SW480 (cell line): ENCODE measurements at regions not wholly inside any gene's neighbourhood (a gene's known extent, or its start where the extent isn't known, plus 50 kb on each side); places are given as distances from the start of the nearest gene placed in this dataset.

Source experiments
- DNase-seq: peaks from one replicate; pipeline ENCODE4 v3.0.0-alpha.2; 2016; ENCODE audit warnings: low spot score

DNA sequence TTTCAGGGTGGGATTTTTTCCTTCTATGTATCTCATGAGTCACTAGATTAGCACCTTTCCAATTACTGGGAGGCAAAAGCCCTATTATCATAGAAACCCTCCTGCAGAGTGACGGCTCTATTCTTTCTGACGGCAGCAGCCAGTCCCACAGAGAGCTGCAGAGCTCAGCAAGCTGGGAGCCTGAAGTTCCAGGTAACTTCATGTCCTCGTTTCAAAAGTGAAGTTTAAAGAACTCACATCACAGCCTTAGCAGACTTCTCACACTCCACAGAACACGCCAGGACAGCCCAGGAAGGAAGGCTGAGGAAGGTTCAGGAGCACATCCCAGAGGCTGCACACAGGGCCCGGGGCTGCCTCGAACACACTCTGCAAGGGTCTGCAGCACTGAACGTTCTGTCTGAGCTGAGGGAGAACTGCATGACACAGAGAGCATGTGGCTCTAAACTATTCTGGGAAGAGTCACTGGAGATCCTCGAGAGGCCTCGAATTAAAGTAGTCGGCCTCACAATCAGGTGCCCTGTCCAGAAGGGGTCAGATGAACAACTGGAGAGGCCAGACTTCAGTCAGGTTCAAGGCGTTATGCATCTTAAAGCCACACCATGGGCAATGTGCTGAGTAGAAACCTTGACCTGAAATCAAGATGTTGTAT is 104.2 kb upstream of the DRD2 start:
- DNase-seq: no peak

GRCh38 chr11:113578715-113579250 is 103.6 kb upstream of the DRD2 start:
- no peak for DNase-seq

DNA sequence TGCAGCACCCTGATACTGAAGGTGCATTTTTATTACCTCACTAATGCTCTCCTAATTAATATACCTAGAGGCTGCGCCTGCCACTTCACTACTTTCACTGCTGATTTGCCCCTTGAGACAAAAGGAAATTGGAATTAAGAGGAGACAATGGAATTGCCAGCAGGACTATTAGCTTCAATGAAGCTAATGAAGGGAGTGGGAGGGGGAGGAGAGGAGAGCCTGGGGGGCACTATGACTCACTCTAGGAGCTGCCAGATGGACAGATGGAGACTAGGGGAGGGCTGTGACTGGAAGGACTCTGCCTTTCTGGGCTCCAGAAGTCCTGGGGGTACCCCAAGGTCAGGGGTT is 102.8 kb upstream of the DRD2 start:
- DNase-seq: no peak

- no peak for DNase-seq
Measured at GRCh38 chr11:113577356-113578032, 102.3 kb upstream of the DRD2 start.

- no peak for DNase-seq
Measured at GRCh38 chr11:113574586-113574985, 99.4 kb upstream of the DRD2 start.

- no peak for DNase-seq
Measured at GRCh38 chr11:113574171-113574570, 99.0 kb upstream of the DRD2 start.

DNA sequence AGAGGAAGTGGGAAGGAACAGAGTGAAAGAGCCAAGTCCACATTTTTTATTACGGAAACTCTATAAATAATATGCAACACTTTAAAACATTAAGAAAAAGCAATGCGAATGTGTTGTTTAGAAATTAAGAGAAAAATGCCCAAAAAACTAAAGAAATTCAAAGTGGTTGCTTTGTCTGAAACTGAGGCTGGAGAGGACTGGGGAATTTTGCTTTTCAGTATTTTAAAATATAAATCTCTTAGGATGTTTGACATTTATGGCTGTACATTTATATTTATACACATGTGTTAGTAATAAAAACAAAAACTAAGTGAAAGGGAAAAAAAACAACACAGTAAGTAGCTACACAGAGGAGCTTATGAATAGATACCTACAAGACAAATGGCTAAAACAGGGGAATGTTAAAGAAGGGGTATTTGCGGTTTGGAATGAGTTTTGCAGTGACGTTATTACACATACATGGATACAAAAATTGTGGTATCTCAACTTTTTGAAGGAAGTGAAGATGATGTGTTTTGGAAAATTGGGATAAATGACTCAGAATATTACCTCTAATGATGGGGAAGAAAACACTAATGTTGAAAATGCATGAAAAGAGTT is 97.0 kb upstream of the DRD2 start:
- no peak for DNase-seq

GRCh38 chr11:113571531-113571930 is 96.3 kb upstream of the DRD2 start:
- DNase-seq: no peak

DNA sequence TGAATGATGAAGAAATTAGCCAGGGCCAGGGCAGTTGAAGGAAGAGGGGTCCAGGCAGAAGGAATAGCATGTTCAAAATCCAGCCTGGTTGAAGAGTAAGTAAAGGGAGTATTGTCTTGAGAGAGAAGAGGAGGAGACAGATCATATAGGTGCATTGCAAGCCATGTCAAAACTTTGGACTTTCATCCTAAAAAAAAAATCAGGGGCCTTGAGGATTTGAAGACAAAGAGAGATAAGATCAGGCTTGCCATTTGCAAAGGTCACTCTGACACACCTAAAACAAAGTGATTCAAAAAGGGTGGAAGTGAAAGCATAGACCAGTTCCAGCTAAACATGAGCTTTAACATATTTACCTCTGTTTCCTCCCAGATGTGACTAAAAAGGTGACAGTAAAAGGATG is 95.7 kb upstream of the DRD2 start:
- DNase-seq: no peak

GRCh38 chr11:113569391-113569790 is 94.2 kb upstream of the DRD2 start:
- DNase-seq: no peak

DNA sequence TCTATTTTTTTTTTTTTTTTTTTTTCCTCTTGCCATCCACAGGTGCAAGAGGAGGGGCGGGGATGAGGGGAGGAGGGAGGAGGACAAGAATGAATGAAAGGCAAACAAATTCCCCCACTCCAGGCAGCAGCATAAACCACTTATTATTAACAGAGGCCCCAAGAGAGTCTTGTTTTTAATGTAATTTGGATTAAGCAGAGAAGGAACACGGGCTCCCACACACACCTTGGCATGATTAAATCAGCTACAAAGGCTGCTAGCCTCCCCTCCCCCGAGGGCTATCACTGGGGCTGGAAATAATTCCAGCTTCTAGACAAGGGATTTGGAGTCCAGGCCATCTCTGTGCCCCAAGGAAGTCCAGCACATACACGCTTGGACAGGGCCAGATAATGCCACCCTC is 93.4 kb upstream of the DRD2 start:
- no peak for DNase-seq

- DNase-seq: no peak
Measured at GRCh38 chr11:113567867-113568544, 92.8 kb upstream of the DRD2 start.

- no peak for DNase-seq
Measured at GRCh38 chr11:113567097-113567496, 91.9 kb upstream of the DRD2 start.

GRCh38 chr11:113564527-113565130 is 89.4 kb upstream of the DRD2 start:
- DNase-seq: no peak

- DNase-seq: no peak
Measured at GRCh38 chr11:113563766-113564526, 88.7 kb upstream of the DRD2 start.

- DNase-seq: no peak
Measured at GRCh38 chr11:113562981-113563461, 87.8 kb upstream of the DRD2 start.

DNA sequence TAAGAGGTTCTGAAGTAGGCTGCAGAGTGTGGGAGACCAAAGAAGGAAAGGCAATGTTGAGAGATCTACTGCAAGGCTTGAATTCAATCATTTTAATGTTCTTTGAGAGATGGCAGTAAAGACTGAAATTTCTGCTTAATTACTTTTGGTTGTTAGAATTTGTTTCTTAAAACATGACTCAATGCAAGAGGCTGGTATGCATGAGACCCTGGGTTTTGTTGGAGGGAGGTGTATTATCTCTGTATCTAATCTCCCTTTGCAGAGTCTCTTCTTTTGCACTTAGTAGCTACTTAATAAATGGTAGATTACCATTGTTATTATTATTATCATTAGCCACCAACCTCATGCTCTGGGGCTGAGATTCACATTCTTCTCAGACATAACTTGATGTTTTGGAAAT is 87.4 kb upstream of the DRD2 start:
- no peak for DNase-seq

GRCh38 chr11:113557926-113558325 is 82.7 kb upstream of the DRD2 start:
- peak; percentile 97 for DNase-seq

DNA sequence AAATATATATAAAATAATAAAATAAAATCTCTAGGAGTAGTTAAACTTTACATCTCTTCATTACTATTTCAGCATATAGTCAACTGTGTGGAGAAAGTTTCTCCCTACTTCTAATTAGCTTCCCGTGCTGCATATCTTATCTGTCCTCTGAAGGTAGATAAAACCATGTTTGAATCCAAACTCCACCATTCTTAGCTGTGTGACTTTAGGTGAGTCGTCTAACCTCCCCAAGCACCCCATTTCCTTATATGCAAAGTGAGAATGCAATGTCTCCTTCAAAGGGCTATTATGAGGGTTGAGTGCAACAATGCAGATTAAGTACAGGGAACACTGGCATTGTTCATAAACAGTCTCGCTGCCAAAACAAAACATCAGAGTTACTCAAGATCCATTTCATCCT is 80.8 kb upstream of the DRD2 start:
- no peak for DNase-seq

DNA sequence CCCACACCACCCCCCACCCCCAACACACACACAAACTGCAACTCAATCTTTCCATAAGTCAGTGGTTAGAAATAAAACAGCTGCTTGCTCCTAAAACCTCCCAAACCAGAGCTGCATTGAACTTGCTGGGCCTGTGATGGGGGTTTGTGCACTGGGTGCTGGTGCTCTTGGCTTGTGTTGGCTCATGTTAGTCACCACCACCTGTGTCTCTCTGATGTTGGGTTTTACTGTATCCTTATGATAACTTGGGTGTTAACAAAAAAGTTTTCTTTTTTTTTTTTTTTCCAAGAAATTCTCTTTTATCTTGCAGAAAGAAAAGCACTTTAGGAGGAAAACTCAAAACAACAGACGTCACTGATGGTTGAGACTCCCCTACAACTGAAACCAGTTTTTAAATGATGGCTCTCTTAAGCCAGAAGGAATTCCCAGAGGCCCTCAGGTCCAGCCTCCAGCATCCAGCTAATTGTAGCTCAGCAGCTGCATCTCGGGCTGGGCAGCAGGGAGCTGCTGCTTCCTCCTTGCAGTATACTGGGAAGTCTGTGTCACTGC is 79.9 kb upstream of the DRD2 start:
- no peak for DNase-seq

- no peak for DNase-seq
Measured at GRCh38 chr11:113554526-113554925, 79.3 kb upstream of the DRD2 start.
